ENCODE measurements at regions not wholly inside any gene's neighbourhood (a gene's known extent, or its start where the extent isn't known, plus 50 kb on each side); places are given as distances from the start of the nearest gene placed in this dataset.
A peak's percentile ranks its signal among the peaks of the same experiment; 100 is the strongest.

- WGBS, 4 donors = 64 to 70% (median 66%) methylated on average over 4 of the region's 4 CpGs
- Histone ChIP-seq H3K27me3 (no peaks in the 10 kb centered on the region), H3K4me1 (no peaks in the 10 kb centered on the region), H3K4me3 (no peak overlapping the region), H3K9me3 (no peaks in the 10 kb centered on the region), H3K36me3 (no peaks in the 10 kb centered on the region), H3K27ac (no peak overlapping the region)
- ATAC-seq (no peak), DNase-seq (no peak)
- no peak for TF ChIP-seq CTCF (IDR thresholded peaks at IDR 0.05)
- no peak for TF ChIP-seq POLR2A (IDR thresholded peaks at IDR 0.05)
- intact Hi-C loops (cut with DNase I) = no loop called here
Observed at GRCh38 chr7:115747174-115747573, 283.4 kb downstream of the TFEC start.

DNA sequence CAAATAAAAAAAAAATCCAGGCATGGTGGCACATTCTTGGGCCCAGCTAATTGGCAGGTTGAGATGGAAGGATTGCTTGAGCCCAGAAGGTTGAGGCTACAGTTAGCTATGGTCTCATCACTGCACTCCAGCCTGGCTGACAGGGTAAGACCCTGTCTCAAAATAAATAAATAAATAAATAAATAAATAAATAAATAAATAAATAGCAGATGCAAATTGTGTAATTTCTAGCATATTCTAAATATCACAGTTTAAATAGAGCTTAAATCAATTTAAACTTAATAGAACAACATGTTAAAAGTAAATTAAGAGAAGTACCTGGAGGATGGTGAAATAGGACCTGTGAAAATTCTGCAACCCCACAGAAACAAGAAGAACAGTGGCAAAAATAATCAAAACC is 290.5 kb downstream of the TFEC start:
- H3K9me3 ChIP-seq = no peaks in the 10 kb centered on the region
- H3K27me3 ChIP-seq = no peaks in the 10 kb centered on the region
- intact Hi-C loops (cut with DNase I) = no loop called here
- DNase-seq (no peak), ATAC-seq (no peak)
- no peaks in the 10 kb centered on the region for H3K4me1 ChIP-seq
- no peaks in the 10 kb centered on the region for H3K36me3 ChIP-seq
- no peak overlapping the region for H3K27ac ChIP-seq
- TF ChIP-seq CTCF (IDR thresholded peaks at IDR 0.05) (no peak), POLR2A (IDR thresholded peaks at IDR 0.05) (no peak)
- no peak overlapping the region for H3K4me3 ChIP-seq

DNA sequence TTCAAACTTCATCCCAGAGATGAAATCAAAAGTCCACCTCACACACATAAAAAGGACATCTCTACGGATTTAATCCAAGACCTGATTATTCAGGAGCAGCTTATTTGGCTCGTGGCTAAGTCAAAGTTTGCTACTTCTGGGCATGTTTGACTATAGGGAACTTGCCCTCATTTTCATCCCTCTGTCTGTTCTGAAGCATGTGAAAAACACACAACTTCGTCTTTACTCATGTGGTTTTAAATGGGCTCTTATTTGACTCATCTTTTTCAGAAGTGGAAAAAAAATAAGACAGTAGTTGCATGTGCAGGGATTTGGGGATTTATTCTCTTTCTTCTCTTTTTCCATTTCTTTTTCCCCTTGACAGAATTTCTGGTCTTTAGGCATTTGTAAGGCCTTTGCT is 295.9 kb downstream of the TFEC start:
- no peak overlapping the region for H3K27ac ChIP-seq
- no peaks in the 10 kb centered on the region for H3K9me3 ChIP-seq
- H3K27me3 ChIP-seq = no peaks in the 10 kb centered on the region
- H3K4me1 ChIP-seq = no peaks in the 10 kb centered on the region
- WGBS, 4 donors = 84 to 87% (median 86%) methylated on average over 3 of the region's 3 CpGs
- no peak for ATAC-seq
- TF ChIP-seq CTCF (IDR thresholded peaks at IDR 0.05) = no peak
- no peak for TF ChIP-seq POLR2A (IDR thresholded peaks at IDR 0.05)
- intact Hi-C loops (cut with DNase I) = no loop called here
- H3K36me3 ChIP-seq = no peaks in the 10 kb centered on the region
- no peak for DNase-seq
- no peak overlapping the region for H3K4me3 ChIP-seq

DNA sequence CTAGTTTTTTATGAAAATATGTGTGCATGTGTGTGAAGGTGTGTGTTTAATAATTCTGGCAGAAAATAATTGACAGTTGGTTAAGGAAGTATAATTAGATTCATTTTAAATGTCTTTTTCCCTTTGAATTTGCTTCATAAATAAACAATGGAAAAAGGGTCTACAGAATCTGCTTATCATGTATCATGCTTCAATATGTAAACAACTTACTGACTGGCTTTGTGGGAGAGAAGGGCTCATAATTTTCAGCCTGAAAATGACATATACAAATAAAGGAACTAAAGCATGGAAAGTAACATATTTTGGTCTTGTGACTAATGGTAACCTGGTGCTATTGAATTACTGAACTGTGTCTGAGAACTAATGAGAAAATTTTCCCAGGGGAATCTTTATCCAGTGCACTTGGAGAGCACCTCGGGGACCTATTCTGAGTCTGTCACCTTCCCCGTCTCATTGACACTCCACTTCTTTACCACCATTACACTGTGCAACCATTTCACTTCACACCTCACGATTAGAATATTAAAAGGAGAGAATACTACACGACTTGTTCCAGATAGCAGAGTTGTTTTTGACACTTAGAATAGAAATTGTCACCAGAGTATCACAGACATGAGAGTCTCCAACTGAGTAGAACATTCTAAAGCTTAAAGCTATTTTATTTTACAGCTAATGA is 298.6 kb downstream of the TFEC start:
- no peak overlapping the region for H3K4me3 ChIP-seq
- H3K27me3 ChIP-seq = no peaks in the 10 kb centered on the region
- no peaks in the 10 kb centered on the region for H3K4me1 ChIP-seq
- TF ChIP-seq CTCF (IDR thresholded peaks at IDR 0.05) = no peak
- no peak for TF ChIP-seq POLR2A (IDR thresholded peaks at IDR 0.05)
- ATAC-seq = peak in 2 of 4 donors; percentile 20 to 26
- DNase-seq = no peak
- intact Hi-C loops (cut with DNase I) = no loop called here
- WGBS, 4 donors = 29 to 49% (median 35%) methylated on average over 4 of the region's 4 CpGs
- H3K9me3 ChIP-seq = no peaks in the 10 kb centered on the region
- H3K27ac ChIP-seq = no peak overlapping the region
- H3K36me3 ChIP-seq = no peaks in the 10 kb centered on the region

All from heart left ventricle (tissue), 16 donors.